SK-N-SH treated with all-trans-retinoic acid at 6 μM for 48 hours (cell line): ENCODE measurements at regions not wholly inside any gene's neighbourhood (a gene's known extent, or its start where the extent isn't known, plus 50 kb on each side); places are given as distances from the start of the nearest gene placed in this dataset.

Source experiments
- ATAC-seq: fragments of 200-7000 bp; cut with Tn5 transposase; 3 replicates; pipeline ENCODE4 v1.9.1; 2020; ENCODE audit warnings: mild to moderate bottlenecking, moderate library complexity
- ARNTL ChIP-seq: fragments of 450-650 bp; formaldehyde crosslinking; IDR thresholded peaks from 2 replicates; pipeline ENCODE4 v1.5.0; 2020; ENCODE audit warnings: low read depth, mild to moderate bottlenecking, moderate library complexity, borderline replicate concordance
- BACH2 ChIP-seq: fragments of 250-450 bp; sonication (Bioruptor Pico); IDR thresholded peaks from 2 replicates; pipeline ENCODE4 v1.9.0; 2021; ENCODE audit warnings: mild to moderate bottlenecking, borderline replicate concordance
- CREB5 ChIP-seq: fragments of 250-450 bp; sonication (Bioruptor Pico); IDR thresholded peaks from 2 replicates; pipeline ENCODE4 v1.5.1; 2020; ENCODE audit warnings: low read depth, mild to moderate bottlenecking, moderate library complexity
- CSRNP3 ChIP-seq: fragments of 250-450 bp; sonication (Bioruptor Pico); IDR thresholded peaks from 2 replicates; pipeline ENCODE4 v1.5.1; 2021; ENCODE audit warnings: mild to moderate bottlenecking, moderate library complexity
- ESRRG ChIP-seq: fragments of 250-450 bp; sonication (Bioruptor Pico); IDR thresholded peaks from 2 replicates; pipeline ENCODE4 v1.6.1; 2021; ENCODE audit warnings: mild to moderate bottlenecking
- GLIS3 ChIP-seq: fragments of 250-450 bp; sonication (Bioruptor Pico); IDR thresholded peaks from 2 replicates; pipeline ENCODE4 v1.5.0; 2020; ENCODE audit warnings: mild to moderate bottlenecking, moderate library complexity
- ISL1 ChIP-seq: fragments of 250-450 bp; sonication (Bioruptor Pico); IDR thresholded peaks from 2 replicates; pipeline ENCODE4 v2.1.2; 2022; ENCODE audit warnings: mild to moderate bottlenecking, moderate library complexity
- OSR1 ChIP-seq: fragments of 250-450 bp; sonication (Bioruptor Pico); IDR thresholded peaks from 2 replicates; pipeline ENCODE4 v1.8.0; 2022; ENCODE audit warnings: moderate library complexity, mild to moderate bottlenecking, inconsistent platforms
- PATZ1 ChIP-seq: fragments of 250-450 bp; sonication (Bioruptor Pico); IDR thresholded peaks from 2 replicates; pipeline ENCODE4 v1.8.0; 2020; ENCODE audit warnings: mild to moderate bottlenecking, moderate library complexity, borderline replicate concordance
- POU6F1 ChIP-seq: fragments of 250-450 bp; sonication (Bioruptor Pico); IDR thresholded peaks from 2 replicates; pipeline ENCODE4 v1.8.0; 2021; ENCODE audit warnings: low read depth, mild to moderate bottlenecking, moderate library complexity, borderline replicate concordance
- RARB ChIP-seq: fragments of 250-450 bp; sonication (Bioruptor Pico); IDR thresholded peaks from 2 replicates; pipeline ENCODE4 v1.8.0; 2021; ENCODE audit warnings: mild to moderate bottlenecking, moderate library complexity
- SNAI2 ChIP-seq: fragments of 250-450 bp; sonication (Bioruptor Pico); IDR thresholded peaks from 2 replicates; pipeline ENCODE4 v1.5.0; 2020; ENCODE audit warnings: mild to moderate bottlenecking, moderate library complexity
- TCF4 ChIP-seq: fragments of 250-450 bp; sonication (Bioruptor Pico); IDR thresholded peaks from 2 replicates; pipeline ENCODE4 v1.8.0; 2021; ENCODE audit warnings: mild to moderate bottlenecking, moderate library complexity, borderline replicate concordance
- TOX ChIP-seq: fragments of 250-450 bp; sonication (Bioruptor Pico); IDR thresholded peaks from 2 replicates; pipeline ENCODE4 v1.8.0; 2021; ENCODE audit warnings: mild to moderate bottlenecking, moderate library complexity, borderline replicate concordance
- TSHZ2 ChIP-seq: fragments of 250-450 bp; sonication (Bioruptor Pico); IDR thresholded peaks from 2 replicates; pipeline ENCODE4 v1.5.0; 2020; ENCODE audit warnings: mild to moderate bottlenecking, moderate library complexity
- ZC3H10 ChIP-seq: fragments of 250-450 bp; sonication (Bioruptor Pico); IDR thresholded peaks from 2 replicates; pipeline ENCODE4 v1.5.1; 2021; ENCODE audit warnings: mild to moderate bottlenecking, moderate library complexity
- ZFP3 ChIP-seq: fragments of 250-450 bp; sonication (Bioruptor Pico); IDR thresholded peaks from 2 replicates; pipeline ENCODE4 v1.5.0; 2020; ENCODE audit warnings: mild to moderate bottlenecking, moderate library complexity
- ZFP30 ChIP-seq: fragments of 450-650 bp; formaldehyde crosslinking; IDR thresholded peaks from 2 replicates; pipeline ENCODE4 v1.5.0; 2022; ENCODE audit warnings: mild to moderate bottlenecking, moderate library complexity
- ZNF565 ChIP-seq: fragments of 450-650 bp; formaldehyde crosslinking; conservative IDR thresholded peaks from 2 replicates; pipeline ENCODE4 v1.5.0; 2020; ENCODE audit warnings: low read depth, mild to moderate bottlenecking, moderate library complexity
- ZNF70 ChIP-seq: fragments of 450-650 bp; formaldehyde crosslinking; IDR thresholded peaks from 2 replicates; pipeline ENCODE4 v1.5.0; 2020; ENCODE audit warnings: mild to moderate bottlenecking, moderate library complexity
- ZNF8 ChIP-seq: fragments of 450-650 bp; formaldehyde crosslinking; IDR thresholded peaks from 2 replicates; pipeline ENCODE4 v1.5.0; 2020; ENCODE audit warnings: mild to moderate bottlenecking, moderate library complexity

- ATAC-seq = no peak
- TF ChIP-seq POU6F1 (CRISPR knock-in tag) = no peak
- TF ChIP-seq ZC3H10 (CRISPR knock-in tag) = no peak
- TF ChIP-seq PATZ1 = no peak
- no peak for TF ChIP-seq GLIS3 (CRISPR knock-in tag)
- no peak for TF ChIP-seq RARB (CRISPR knock-in tag)
- TF ChIP-seq ARNTL (CRISPR knock-in tag) = no peak
- TF ChIP-seq TSHZ2 = no peak
- no peak for TF ChIP-seq ISL1
- no peak for TF ChIP-seq ESRRG (CRISPR knock-in tag)
- no peak for TF ChIP-seq ZFP30 (CRISPR knock-in tag)
- TF ChIP-seq CSRNP3 (CRISPR knock-in tag) = no peak
- no peak for TF ChIP-seq OSR1 (CRISPR knock-in tag)
- TF ChIP-seq ZNF565 (CRISPR knock-in tag) = no peak
- TF ChIP-seq TCF4 (CRISPR knock-in tag) = no peak
- TF ChIP-seq ZNF70 (CRISPR knock-in tag) = no peak
- TF ChIP-seq BACH2 = no peak
- no peak for TF ChIP-seq SNAI2 (CRISPR knock-in tag)
- no peak for TF ChIP-seq ZNF8
- no peak for TF ChIP-seq CREB5 (CRISPR knock-in tag)
- TF ChIP-seq TOX (CRISPR knock-in tag) = no peak
These were observed 535.4 kb upstream of the RAB6C start for GRCh38 chr2:129443865-129444739.

GRCh38 chr2:129444751-129445150 lies 534.7 kb upstream of the RAB6C start:
- ATAC-seq = no peak
- no peak for TF ChIP-seq OSR1 (CRISPR knock-in tag)
- TF ChIP-seq ZNF565 (CRISPR knock-in tag) = no peak
- TF ChIP-seq CSRNP3 (CRISPR knock-in tag) = no peak
- TF ChIP-seq TOX (CRISPR knock-in tag) = no peak
- no peak for TF ChIP-seq TCF4 (CRISPR knock-in tag)
- TF ChIP-seq ISL1 = no peak
- no peak for TF ChIP-seq ZFP3 (CRISPR knock-in tag)
- TF ChIP-seq GLIS3 (CRISPR knock-in tag) = no peak
- TF ChIP-seq ZFP30 (CRISPR knock-in tag) = no peak
- TF ChIP-seq SNAI2 (CRISPR knock-in tag) = no peak
- TF ChIP-seq TSHZ2 = no peak
- TF ChIP-seq BACH2 = no peak
- no peak for TF ChIP-seq PATZ1
